Osteoblast (primary cell): ENCODE measurements at regions not wholly inside any gene's neighbourhood (a gene's known extent, or its start where the extent isn't known, plus 50 kb on each side); places are given as distances from the start of the nearest gene placed in this dataset.

Source experiments
- DNase-seq: peaks from one replicate; pipeline ENCODE4 v3.0.0; 2011; ENCODE audit warnings: low spot score, mixed read lengths; ENCODE audit not compliant: insufficient read length; ENCODE audit errors: missing footprints
- H2AFZ ChIP-seq: 2 replicates; pipeline ENCODE4 v1.6.0; 2011; ENCODE audit warnings: mild to moderate bottlenecking, low read length
- H3K27ac ChIP-seq: 2 replicates; pipeline ENCODE4 v1.5.1; 2011; ENCODE audit warnings: mild to moderate bottlenecking, low read depth, low read length, moderate library complexity
- H3K27me3 ChIP-seq: 2 replicates; pipeline ENCODE4 v1.6.0; 2012; ENCODE audit warnings: mild to moderate bottlenecking, control low read depth, inconsistent platforms, low read length, moderate library complexity; ENCODE audit not compliant: insufficient read depth
- H3K36me3 ChIP-seq: 2 replicates; pipeline ENCODE4 v1.5.1; 2011; ENCODE audit warnings: mild to moderate bottlenecking, low read length, control low read depth, moderate library complexity; ENCODE audit not compliant: insufficient read depth
- H3K4me1 ChIP-seq: 2 replicates; pipeline ENCODE4 v1.5.1; 2011; ENCODE audit warnings: mild to moderate bottlenecking, low read length, control low read depth, moderate library complexity; ENCODE audit not compliant: insufficient read depth
- H3K4me2 ChIP-seq: 2 replicates; pipeline ENCODE4 v1.6.0; 2011; ENCODE audit warnings: mild to moderate bottlenecking, low read length; ENCODE audit not compliant: insufficient read depth
- H3K4me3 ChIP-seq: fragments of 200-600 bp; sonication (generic); 3 replicates; pipeline ENCODE4 v1.5.1; 2012; ENCODE audit warnings: mild to moderate bottlenecking, low read length, inconsistent platforms; ENCODE audit not compliant: insufficient read depth
- H3K79me2 ChIP-seq: 2 replicates; pipeline ENCODE4 v1.6.0; 2012; ENCODE audit warnings: mild to moderate bottlenecking, low read length, control low read depth, inconsistent platforms; ENCODE audit not compliant: insufficient read depth
- H3K9me3 ChIP-seq: 2 replicates; pipeline ENCODE4 v1.5.1; 2011; ENCODE audit warnings: low read depth, low read length, control low read depth
- H4K20me1 ChIP-seq: 2 replicates; pipeline ENCODE4 v1.6.0; 2012; ENCODE audit warnings: mild to moderate bottlenecking, low read length, control low read depth; ENCODE audit not compliant: insufficient read depth
- CTCF ChIP-seq: IDR thresholded peaks from 2 replicates; pipeline ENCODE4 v1.5.1; 2011; ENCODE audit warnings: mild to moderate bottlenecking, low read depth, low read length, moderate library complexity; ENCODE audit errors: extremely low read depth

GRCh38 chr15:80317389-80318182, 65.6 kb upstream of the CTXND1 start:
- Histone ChIP-seq H3K9me3 (no peaks in the 10 kb centered on the region), H3K27ac (peak overlapping the region; percentile 57), H3K4me2 (peak overlapping the region; percentile 70), H4K20me1 (no peaks in the 10 kb centered on the region), H2AFZ (peak overlapping the region; percentile 37), H3K4me3 (peak overlapping the region; percentile 17), H3K27me3 (no peaks in the 10 kb centered on the region), H3K4me1 (peaks cover 14% of the 10 kb centered on the region), H3K36me3 (no peaks in the 10 kb centered on the region), H3K79me2 (no peaks in the 10 kb centered on the region)
- peak; percentile 92 for DNase-seq
- no peak for TF ChIP-seq CTCF

DNA sequence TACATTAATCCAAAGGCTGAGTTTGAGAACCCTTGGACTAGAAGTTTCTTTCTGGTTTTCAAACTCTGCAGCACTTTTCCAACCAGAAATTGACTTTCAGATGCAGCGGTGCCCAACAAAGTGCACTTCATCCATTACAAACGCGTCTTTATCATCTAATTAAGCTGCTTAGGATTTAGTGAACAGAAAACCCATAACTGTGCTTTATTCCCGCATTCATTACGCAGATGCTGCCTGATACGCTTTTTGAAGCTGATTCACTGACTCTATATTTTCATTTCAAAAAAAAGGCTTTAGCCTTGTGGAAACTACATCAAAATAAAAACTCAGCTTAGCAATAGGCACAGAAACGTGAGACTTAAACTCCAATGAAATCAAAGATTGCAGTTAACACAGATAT, 69.8 kb upstream of the CTXND1 start:
- Histone ChIP-seq H3K79me2 (no peaks in the 10 kb centered on the region), H3K4me2 (no peak overlapping the region), H3K4me1 (peaks cover 10% of the 10 kb centered on the region), H3K36me3 (no peaks in the 10 kb centered on the region), H3K9me3 (no peaks in the 10 kb centered on the region), H3K27me3 (peaks cover 3% of the 10 kb centered on the region), H3K4me3 (no peak overlapping the region), H4K20me1 (no peaks in the 10 kb centered on the region), H3K27ac (no peak overlapping the region), H2AFZ (no peak overlapping the region)
- no peak for DNase-seq
- TF ChIP-seq CTCF, result no peak

- no peaks in the 10 kb centered on the region for H3K79me2 ChIP-seq
- no peak overlapping the region for H2AFZ ChIP-seq
- TF ChIP-seq CTCF, result peak; percentile 28
- peaks cover 3% of the 10 kb centered on the region for H3K27me3 ChIP-seq
- H3K4me1 ChIP-seq, result no peaks in the 10 kb centered on the region
- no peaks in the 10 kb centered on the region for H3K9me3 ChIP-seq
- no peaks in the 10 kb centered on the region for H3K36me3 ChIP-seq
- H3K27ac ChIP-seq, result no peak overlapping the region
- no peak overlapping the region for H3K4me2 ChIP-seq
- no peak for DNase-seq
- H3K4me3 ChIP-seq, result no peak overlapping the region
- H4K20me1 ChIP-seq, result no peaks in the 10 kb centered on the region
Observed at GRCh38 chr15:80323285-80323684, 71.3 kb upstream of the CTXND1 start.

DNA sequence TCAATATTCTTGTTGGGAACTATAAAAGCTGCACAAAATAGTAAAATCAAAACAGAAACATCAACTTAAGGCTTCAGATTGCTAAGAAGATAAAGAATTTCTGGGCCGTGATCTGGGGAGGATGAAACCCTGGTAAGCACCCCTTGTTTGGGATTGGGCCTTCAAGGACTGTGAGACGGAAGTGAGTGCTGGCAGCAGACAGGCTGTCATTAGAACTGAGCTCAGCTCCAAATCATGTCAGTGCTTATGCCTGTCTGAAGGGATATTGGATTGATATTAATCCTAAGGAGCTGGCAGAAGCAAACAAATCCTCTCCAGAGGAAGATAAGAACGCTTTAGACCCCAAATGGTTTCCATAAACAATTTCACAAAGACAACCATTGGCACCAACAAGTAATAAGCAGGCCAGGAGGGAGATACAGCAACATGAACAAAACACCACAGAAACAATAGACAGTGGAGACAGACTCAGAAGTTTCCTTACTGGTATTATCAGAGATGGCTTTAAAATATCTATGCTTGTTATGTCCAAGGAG, 72.6 kb upstream of the CTXND1 start:
- Histone ChIP-seq H2AFZ (no peak overlapping the region), H3K79me2 (no peaks in the 10 kb centered on the region), H4K20me1 (no peaks in the 10 kb centered on the region), H3K27me3 (peaks cover 3% of the 10 kb centered on the region), H3K4me2 (no peak overlapping the region), H3K9me3 (no peaks in the 10 kb centered on the region), H3K36me3 (no peaks in the 10 kb centered on the region), H3K27ac (no peak overlapping the region), H3K4me3 (no peak overlapping the region), H3K4me1 (no peaks in the 10 kb centered on the region)
- peak; percentile 26 for DNase-seq
- no peak for TF ChIP-seq CTCF
